ENCODE measurements at regions not wholly inside any gene's neighbourhood (a gene's known extent, or its start where the extent isn't known, plus 50 kb on each side); places are given as distances from the start of the nearest gene placed in this dataset.

DNA sequence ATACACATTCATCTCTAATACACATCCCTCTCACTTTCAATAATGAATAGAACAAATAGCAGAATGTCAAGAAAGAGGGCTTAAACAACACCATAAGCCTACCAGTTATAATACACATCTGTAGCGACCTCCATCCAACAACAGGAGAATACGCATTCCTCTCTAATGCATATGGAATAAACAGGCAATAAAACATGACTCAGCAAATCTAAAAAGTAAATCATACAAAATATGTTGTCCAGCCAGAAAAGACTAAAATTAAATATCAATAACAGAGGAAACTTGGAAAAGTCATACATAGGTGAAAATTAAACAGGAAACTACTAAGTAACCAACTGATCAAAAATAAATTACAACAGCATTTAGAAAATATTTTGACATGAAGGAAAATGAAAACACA is 1127.5 kb upstream of the NCAM2 start:
- no peak overlapping the region for H3K4me3 ChIP-seq (ENCODE audit: low read length)
- DNase-seq (ENCODE audit: low read depth): no peak
- TF ChIP-seq CTCF (conservative IDR thresholded peaks at IDR 0.05; ENCODE audit: low read depth, low read length): no peak

DNA sequence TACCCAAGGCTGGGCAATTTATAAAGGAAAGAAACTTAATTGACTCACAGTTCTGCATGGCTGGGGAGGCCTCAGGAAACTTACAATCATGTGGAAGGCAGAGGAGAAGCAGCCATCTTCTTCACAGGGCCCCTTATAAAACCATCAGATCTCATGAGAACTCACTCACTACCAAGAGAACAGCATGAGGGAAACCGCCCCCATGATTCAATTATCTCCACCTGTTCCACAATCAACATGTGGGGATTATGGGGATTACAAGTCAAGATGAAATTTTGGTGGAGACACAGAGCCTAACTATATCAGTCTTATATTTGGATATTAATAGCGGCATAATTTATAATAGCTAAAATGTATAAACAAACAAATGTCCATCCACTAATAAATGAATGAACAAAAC is 1123.7 kb upstream of the NCAM2 start:
- DNase-seq (ENCODE audit: low read depth): no peak
- no peak overlapping the region for H3K4me3 ChIP-seq (ENCODE audit: low read length)
- no peak for TF ChIP-seq CTCF (conservative IDR thresholded peaks at IDR 0.05; ENCODE audit: low read depth, low read length)

- H3K4me3 ChIP-seq (ENCODE audit: low read length): no peak overlapping the region
- TF ChIP-seq CTCF (conservative IDR thresholded peaks at IDR 0.05; ENCODE audit: low read depth, low read length): no peak
- no peak for DNase-seq (ENCODE audit: low read depth)
These were observed 1120.1 kb upstream of the NCAM2 start for GRCh38 chr21:19878133-19878532.

GRCh38 chr21:19899645-19900044 is 1098.6 kb upstream of the NCAM2 start:
- no peak for DNase-seq (ENCODE audit: low read depth)
- H3K4me3 ChIP-seq (ENCODE audit: low read length): no peak overlapping the region
- TF ChIP-seq CTCF (conservative IDR thresholded peaks at IDR 0.05; ENCODE audit: low read depth, low read length): no peak

- no peak for TF ChIP-seq CTCF (conservative IDR thresholded peaks at IDR 0.05; ENCODE audit: low read depth, low read length)
- no peak overlapping the region for H3K4me3 ChIP-seq (ENCODE audit: low read length)
- DNase-seq (ENCODE audit: low read depth): no peak
These were observed 1098.1 kb upstream of the NCAM2 start for GRCh38 chr21:19900149-19900548.

GRCh38 chr21:19908390-19908789 is 1089.8 kb upstream of the NCAM2 start:
- no peak overlapping the region for H3K4me3 ChIP-seq (ENCODE audit: low read length)
- no peak for TF ChIP-seq CTCF (conservative IDR thresholded peaks at IDR 0.05; ENCODE audit: low read depth, low read length)

DNA sequence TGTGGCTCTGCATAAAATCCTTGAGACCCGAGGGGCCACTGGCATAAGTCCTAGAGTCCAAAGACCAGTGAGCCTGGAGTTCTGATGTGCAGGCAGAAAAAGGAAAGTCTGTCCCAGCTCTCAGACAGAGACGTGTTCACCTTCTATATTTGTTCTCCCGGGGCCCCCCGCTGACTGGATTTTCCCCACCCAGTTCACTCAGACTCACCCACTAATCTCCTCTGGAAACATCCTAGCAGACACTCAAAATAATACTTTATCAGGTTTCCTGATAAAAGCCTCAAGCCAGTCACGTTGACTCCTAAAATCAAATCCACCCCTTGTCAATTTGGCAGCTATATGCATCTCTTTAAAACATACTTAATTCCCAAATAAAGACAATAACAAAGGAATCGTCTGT is 1084.2 kb upstream of the NCAM2 start:
- no peak for DNase-seq (ENCODE audit: low read depth)
- no peak overlapping the region for H3K4me3 ChIP-seq (ENCODE audit: low read length)
- no peak for TF ChIP-seq CTCF (conservative IDR thresholded peaks at IDR 0.05; ENCODE audit: low read depth, low read length)

More at GRCh38 chr21:19908390-19908789, 1089.8 kb upstream of the NCAM2 start:
- DNase-seq (ENCODE audit: low read depth): no peak
